Islet precursor cell (in vitro differentiated cells): ENCODE measurements at regions not wholly inside any gene's neighbourhood (a gene's known extent, or its start where the extent isn't known, plus 50 kb on each side); places are given as distances from the start of the nearest gene placed in this dataset.
A peak's percentile ranks its signal among the peaks of the same experiment; 100 is the strongest.

ENCODE experiments used
- DNase-seq: peaks from one replicate; pipeline ENCODE4 v3.0.0-alpha.2; 2018

DNA sequence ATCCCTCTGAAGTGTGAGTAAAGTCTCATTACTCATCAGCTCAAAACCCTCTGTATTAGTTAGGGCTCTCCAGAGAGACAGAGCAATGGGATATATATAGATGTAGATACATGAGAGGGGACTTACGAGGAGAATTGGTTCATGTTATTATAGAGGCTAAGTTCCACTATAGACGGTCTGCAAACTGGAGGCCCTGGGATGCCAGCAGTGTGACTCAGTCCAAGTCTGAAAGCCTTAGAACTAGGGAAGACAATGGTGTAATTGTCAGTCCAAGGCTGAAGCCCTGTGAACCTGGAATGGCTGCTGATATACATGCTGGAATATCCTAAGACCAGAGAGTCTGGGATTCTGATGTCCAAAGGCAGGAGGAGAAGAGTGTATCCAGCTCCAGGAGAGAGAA lies 57.3 kb upstream of the CEP83 start:
- peak; percentile 94 for DNase-seq

- DNase-seq: no peak
Observed at GRCh38 chr12:94513527-94513926, 53.9 kb upstream of the CEP83 start.

- DNase-seq: no peak
Observed at GRCh38 chr12:94511506-94511905, 51.8 kb upstream of the CEP83 start.

- no peak for DNase-seq
Observed at GRCh38 chr12:94510128-94510527, 50.5 kb upstream of the CEP83 start.
